Trophoblast cell (in vitro differentiated cells and primary cell): ENCODE measurements at regions not wholly inside any gene's neighbourhood (a gene's known extent, or its start where the extent isn't known, plus 50 kb on each side); places are given as distances from the start of the nearest gene placed in this dataset.

Experiments used
- DNase-seq, 2 donors: peaks; one replicate each; pipeline ENCODE4 v3.0.0-alpha.2; 2016
- H2AFZ ChIP-seq: 2 replicates; pipeline ENCODE4 v1.6.1; 2013; ENCODE audit warnings: low read length, moderate library complexity, mild to moderate bottlenecking; ENCODE audit not compliant: insufficient read depth, poor library complexity
- H2AK5ac ChIP-seq: 2 replicates; pipeline ENCODE4 v1.6.1; 2013; ENCODE audit warnings: mild to moderate bottlenecking, low read length
- H2BK120ac ChIP-seq: 2 replicates; pipeline ENCODE4 v1.6.1; 2013; ENCODE audit warnings: low read length, mild to moderate bottlenecking, moderate library complexity; ENCODE audit not compliant: insufficient read depth, poor library complexity
- H2BK12ac ChIP-seq: 2 replicates; pipeline ENCODE4 v1.6.1; 2013; ENCODE audit warnings: mild to moderate bottlenecking, low read length, moderate library complexity
- H2BK5ac ChIP-seq: 2 replicates; pipeline ENCODE4 v1.6.1; 2013; ENCODE audit warnings: low read length, low read depth, moderate library complexity, mild to moderate bottlenecking; ENCODE audit not compliant: poor library complexity
- H3K14ac ChIP-seq: 2 replicates; pipeline ENCODE4 v1.6.1; 2013; ENCODE audit warnings: mild to moderate bottlenecking, low read length
- H3K18ac ChIP-seq: 2 replicates; pipeline ENCODE4 v1.6.1; 2013; ENCODE audit warnings: mild to moderate bottlenecking, low read length
- H3K23ac ChIP-seq: 2 replicates; pipeline ENCODE4 v1.6.1; 2013; ENCODE audit warnings: low read length
- H3K27ac ChIP-seq: 2 replicates; pipeline ENCODE4 v1.5.1; 2013; ENCODE audit warnings: low read depth, mild to moderate bottlenecking, inconsistent platforms, low read length, moderate library complexity
- H3K27me3 ChIP-seq: 2 replicates; pipeline ENCODE4 v1.6.1; 2013; ENCODE audit warnings: inconsistent platforms, mild to moderate bottlenecking, low read length, moderate library complexity; ENCODE audit not compliant: insufficient read depth
- H3K36me3 ChIP-seq, 2 experiments: 1 replicate in 1 of 2; 2 replicates in 1 of 2; pipeline ENCODE4 v1.6.1; 2013; ENCODE audit warnings: low read length in 2 of 2, mild to moderate bottlenecking in 2 of 2, moderate library complexity in 1 of 2; ENCODE audit not compliant: insufficient read depth in 2 of 2, control insufficient read depth in 1 of 2
- H3K4ac ChIP-seq: 2 replicates; pipeline ENCODE4 v1.6.1; 2013; ENCODE audit warnings: low read depth, mild to moderate bottlenecking, low read length, moderate library complexity
- H3K4me1 ChIP-seq, 2 experiments: 1 replicate in 1 of 2; 2 replicates in 1 of 2; pipeline ENCODE4 v1.6.1; 2013; ENCODE audit warnings: low read length in 2 of 2, mild to moderate bottlenecking in 2 of 2, moderate library complexity in 1 of 2; ENCODE audit not compliant: insufficient read depth in 2 of 2, control insufficient read depth in 1 of 2
- H3K4me2 ChIP-seq: 2 replicates; pipeline ENCODE4 v1.6.1; 2013; ENCODE audit warnings: inconsistent platforms, mild to moderate bottlenecking, low read length, moderate library complexity
- H3K4me3 ChIP-seq: 2 replicates; pipeline ENCODE4 v1.5.1; 2013; ENCODE audit warnings: mild to moderate bottlenecking, low read depth, low read length, inconsistent platforms
- H3K79me1 ChIP-seq: one replicate; pipeline ENCODE4 v1.6.1; 2013; ENCODE audit warnings: low read length
- H3K79me2 ChIP-seq: 2 replicates; pipeline ENCODE4 v1.6.1; 2013; ENCODE audit warnings: low read length, mild to moderate bottlenecking; ENCODE audit not compliant: control insufficient read depth, insufficient read depth, poor library complexity
- H3K9ac ChIP-seq: 2 replicates; pipeline ENCODE4 v1.6.1; 2013; ENCODE audit warnings: mild to moderate bottlenecking, low read length
- H3K9me3 ChIP-seq: 2 replicates; pipeline ENCODE4 v1.6.1; 2013; ENCODE audit warnings: low read depth, mild to moderate bottlenecking, control low read depth, inconsistent platforms, low read length; ENCODE audit not compliant: insufficient read depth
- H4K12ac ChIP-seq: 2 replicates; pipeline ENCODE4 v1.6.1; 2013; ENCODE audit warnings: low read depth, mild to moderate bottlenecking, low read length, moderate library complexity
- H4K8ac ChIP-seq: 2 replicates; pipeline ENCODE4 v1.6.1; 2013; ENCODE audit warnings: low read depth, mild to moderate bottlenecking, low read length, moderate library complexity
- H4K91ac ChIP-seq: one replicate; pipeline ENCODE4 v1.6.1; 2013; ENCODE audit warnings: low read depth, mild to moderate bottlenecking, low read length, moderate library complexity
- WGBS: extraction: QIAGEN DNeasy Blood & Tissue Kit; methylation state at CpG from one replicate; pipeline ENCODE4 v1.1.7; 2013; ENCODE audit warnings: missing lambda C conversion rate; ENCODE audit not compliant: insufficient read length, insufficient coverage; ENCODE audit errors: extremely low coverage; 5-methylcytosine and 5-hydroxymethylcytosine counted together

DNA sequence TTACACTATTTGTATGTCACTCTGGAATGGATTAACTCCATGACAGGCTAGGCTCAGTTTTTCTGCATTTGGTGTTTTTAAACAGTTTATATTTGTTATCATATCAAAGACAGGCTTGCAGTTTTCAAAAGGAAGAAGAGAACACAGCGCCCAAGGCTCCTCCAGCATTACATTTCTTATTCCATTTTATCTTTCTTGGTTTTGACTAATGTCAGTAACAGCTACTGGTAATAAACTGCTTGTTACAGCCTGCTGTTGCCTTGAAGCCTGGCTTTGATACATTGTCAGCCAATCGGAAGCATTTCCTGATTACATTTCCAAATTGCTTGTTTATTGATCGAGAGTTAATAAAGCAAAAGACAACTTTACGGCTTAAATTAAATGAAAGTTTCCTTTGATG lies 166.0 kb upstream of the MDFIC start:
- Histone ChIP-seq H4K12ac (no peak overlapping the region), H2AK5ac (no peak overlapping the region), H3K79me2 (no peaks in the 10 kb centered on the region), H3K27me3 (no peaks in the 10 kb centered on the region), H3K4me3 (no peak overlapping the region), H4K8ac (no peak overlapping the region), H2BK120ac (no peak overlapping the region), H3K23ac (no peak overlapping the region), H3K9ac (no peak overlapping the region), H2BK5ac (no peak overlapping the region), H3K27ac (no peak overlapping the region), H3K36me3 (no peaks in the 10 kb centered on the region), H2BK12ac (no peak overlapping the region), H3K4ac (no peak overlapping the region), H4K91ac (no peak overlapping the region), H3K79me1 (no peaks in the 10 kb centered on the region), H3K4me2 (no peak overlapping the region), H2AFZ (no peak overlapping the region), H3K9me3 (no peaks in the 10 kb centered on the region), H3K4me1 (no peaks in the 10 kb centered on the region), H3K18ac (no peak overlapping the region), H3K14ac (no peak overlapping the region)
- no CpG with 5 or more reads among the region's 4 CpGs for WGBS
- peak in 1 of 2 donors; percentile 2 for DNase-seq

DNA sequence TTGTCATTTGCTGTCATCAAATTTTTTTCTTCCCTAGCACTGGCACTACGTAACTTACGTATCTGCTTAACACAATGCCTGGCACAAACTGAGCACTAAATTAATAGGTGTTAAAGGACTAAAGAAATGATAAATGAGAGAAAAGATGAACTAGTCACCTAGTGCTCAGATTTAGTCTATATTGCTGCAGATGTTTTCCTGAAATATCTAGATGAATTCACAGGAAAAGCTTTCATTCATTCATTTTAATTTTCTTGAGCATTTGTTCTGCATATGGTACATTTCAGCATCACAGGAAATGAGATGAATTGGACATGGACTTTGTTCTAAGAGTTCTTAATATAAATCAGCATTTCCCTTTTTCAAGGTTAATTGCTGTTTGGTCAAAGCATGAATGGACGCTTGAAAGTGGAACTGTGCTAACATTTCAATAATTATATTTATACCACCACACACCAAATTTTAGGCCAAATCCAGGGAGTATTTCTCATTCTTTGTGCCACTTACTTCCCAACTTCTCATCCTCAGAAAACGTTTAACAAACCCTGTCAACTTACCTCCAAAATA lies 163.2 kb upstream of the MDFIC start:
- no peak overlapping the region for H2BK12ac ChIP-seq
- no peak overlapping the region for H3K4ac ChIP-seq
- H3K36me3 ChIP-seq: no peaks in the 10 kb centered on the region
- no peak for DNase-seq
- no peak overlapping the region for H3K4me3 ChIP-seq
- H4K12ac ChIP-seq: no peak overlapping the region
- H3K79me1 ChIP-seq: no peaks in the 10 kb centered on the region
- H3K4me1 ChIP-seq: no peaks in the 10 kb centered on the region
- no peak overlapping the region for H3K23ac ChIP-seq
- H3K18ac ChIP-seq: no peak overlapping the region
- H3K14ac ChIP-seq: no peak overlapping the region
- no peaks in the 10 kb centered on the region for H3K79me2 ChIP-seq
- no peak overlapping the region for H2AK5ac ChIP-seq
- no peaks in the 10 kb centered on the region for H3K27me3 ChIP-seq
- H2AFZ ChIP-seq: no peak overlapping the region
- H4K91ac ChIP-seq: no peak overlapping the region
- no CpG with 5 or more reads among the region's 4 CpGs for WGBS
- no peak overlapping the region for H2BK5ac ChIP-seq
- no peak overlapping the region for H2BK120ac ChIP-seq
- H3K9ac ChIP-seq: no peak overlapping the region
- H3K27ac ChIP-seq: no peak overlapping the region
- H4K8ac ChIP-seq: no peak overlapping the region
- no peaks in the 10 kb centered on the region for H3K9me3 ChIP-seq
- no peak overlapping the region for H3K4me2 ChIP-seq

DNA sequence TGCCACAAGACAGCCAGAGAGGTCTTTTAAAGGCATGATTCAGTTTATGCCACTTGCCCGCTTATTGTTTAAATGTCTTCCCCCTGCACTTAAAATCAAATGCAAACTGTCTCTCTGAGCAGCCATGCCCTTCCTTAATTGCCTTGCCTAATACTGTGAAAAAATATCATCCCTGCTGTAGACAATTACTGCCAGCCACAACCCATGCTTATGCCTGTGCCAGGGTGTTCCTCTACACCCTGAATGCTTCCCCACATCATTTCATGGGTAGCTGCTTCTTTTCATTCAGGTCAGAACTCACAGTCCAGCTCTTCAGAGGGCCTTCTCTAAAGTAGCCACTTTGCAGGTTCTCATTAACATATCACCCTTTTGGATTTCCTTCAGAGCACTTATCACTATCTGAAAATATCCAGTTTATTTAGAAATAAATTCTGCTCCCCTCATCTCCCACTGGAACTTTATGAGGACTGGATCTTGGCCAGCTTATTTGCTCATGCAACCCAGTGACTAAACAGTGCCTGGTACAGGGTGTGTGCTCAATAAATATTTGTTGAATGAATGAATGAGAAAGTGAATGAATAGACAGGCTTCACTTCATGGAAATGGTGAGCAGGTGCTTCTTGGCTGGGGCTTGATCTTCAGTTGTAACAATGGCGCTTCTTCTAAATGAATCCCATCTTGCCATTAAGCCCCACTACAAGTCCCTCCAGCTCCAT lies 162.4 kb upstream of the MDFIC start:
- Histone ChIP-seq H2AFZ (no peak overlapping the region), H2AK5ac (no peak overlapping the region), H3K79me2 (no peaks in the 10 kb centered on the region), H3K27me3 (no peaks in the 10 kb centered on the region), H3K4ac (no peak overlapping the region), H3K27ac (no peak overlapping the region), H3K9ac (no peak overlapping the region), H4K91ac (no peak overlapping the region), H3K4me3 (no peak overlapping the region), H3K18ac (no peak overlapping the region), H3K23ac (no peak overlapping the region), H4K12ac (no peak overlapping the region), H4K8ac (no peak overlapping the region), H3K14ac (no peak overlapping the region), H3K4me2 (no peak overlapping the region), H3K36me3 (no peaks in the 10 kb centered on the region), H2BK5ac (no peak overlapping the region), H2BK12ac (no peak overlapping the region), H3K4me1 (no peaks in the 10 kb centered on the region), H3K9me3 (no peaks in the 10 kb centered on the region), H2BK120ac (no peak overlapping the region), H3K79me1 (no peaks in the 10 kb centered on the region)
- no peak for DNase-seq
- no CpG with 5 or more reads among the region's 2 CpGs for WGBS

DNA sequence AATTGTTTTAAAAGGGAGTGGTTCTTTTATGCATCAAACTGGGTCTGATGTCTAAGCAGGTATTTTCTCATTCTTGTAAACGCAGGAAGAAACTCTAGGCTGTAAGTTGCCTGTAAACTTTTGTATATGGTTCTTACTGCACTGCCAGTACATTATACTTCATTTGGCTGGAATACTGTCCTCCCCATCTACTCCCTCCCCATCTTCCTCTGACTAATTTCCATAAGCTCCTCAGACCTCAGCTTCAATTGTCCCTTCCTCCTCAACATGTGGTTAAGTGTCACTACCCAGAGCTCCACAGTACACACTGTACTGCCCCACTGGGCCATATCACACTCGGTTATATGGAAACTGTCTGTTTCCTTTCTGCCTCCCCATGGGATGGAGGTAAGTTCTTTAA lies 161.4 kb upstream of the MDFIC start:
- Histone ChIP-seq H2BK12ac (no peak overlapping the region), H3K14ac (no peak overlapping the region), H3K18ac (no peak overlapping the region), H3K4me2 (no peak overlapping the region), H3K36me3 (no peaks in the 10 kb centered on the region), H4K8ac (no peak overlapping the region), H3K9me3 (no peaks in the 10 kb centered on the region), H2BK120ac (no peak overlapping the region), H3K4me3 (no peak overlapping the region), H3K23ac (no peak overlapping the region), H3K9ac (no peak overlapping the region), H2AK5ac (no peak overlapping the region), H4K91ac (no peak overlapping the region), H2AFZ (no peak overlapping the region), H3K79me2 (no peaks in the 10 kb centered on the region), H3K4me1 (no peaks in the 10 kb centered on the region), H3K4ac (no peak overlapping the region), H2BK5ac (no peak overlapping the region), H4K12ac (no peak overlapping the region), H3K27me3 (no peaks in the 10 kb centered on the region), H3K27ac (no peak overlapping the region), H3K79me1 (no peaks in the 10 kb centered on the region)
- no peak for DNase-seq
- WGBS: no CpG with 5 or more reads among the region's 2 CpGs
